HPDE6-E6E7 (cell line): ENCODE measurements at regions not wholly inside any gene's neighbourhood (a gene's known extent, or its start where the extent isn't known, plus 50 kb on each side); places are given as distances from the start of the nearest gene placed in this dataset.
A peak's percentile ranks its signal among the peaks of the same experiment; 100 is the strongest.

Experiments
- DNase-seq: peaks from one replicate; pipeline ENCODE4 v3.0.0; 2011; ENCODE audit warnings: missing footprints; ENCODE audit errors: extremely low spot score

DNA sequence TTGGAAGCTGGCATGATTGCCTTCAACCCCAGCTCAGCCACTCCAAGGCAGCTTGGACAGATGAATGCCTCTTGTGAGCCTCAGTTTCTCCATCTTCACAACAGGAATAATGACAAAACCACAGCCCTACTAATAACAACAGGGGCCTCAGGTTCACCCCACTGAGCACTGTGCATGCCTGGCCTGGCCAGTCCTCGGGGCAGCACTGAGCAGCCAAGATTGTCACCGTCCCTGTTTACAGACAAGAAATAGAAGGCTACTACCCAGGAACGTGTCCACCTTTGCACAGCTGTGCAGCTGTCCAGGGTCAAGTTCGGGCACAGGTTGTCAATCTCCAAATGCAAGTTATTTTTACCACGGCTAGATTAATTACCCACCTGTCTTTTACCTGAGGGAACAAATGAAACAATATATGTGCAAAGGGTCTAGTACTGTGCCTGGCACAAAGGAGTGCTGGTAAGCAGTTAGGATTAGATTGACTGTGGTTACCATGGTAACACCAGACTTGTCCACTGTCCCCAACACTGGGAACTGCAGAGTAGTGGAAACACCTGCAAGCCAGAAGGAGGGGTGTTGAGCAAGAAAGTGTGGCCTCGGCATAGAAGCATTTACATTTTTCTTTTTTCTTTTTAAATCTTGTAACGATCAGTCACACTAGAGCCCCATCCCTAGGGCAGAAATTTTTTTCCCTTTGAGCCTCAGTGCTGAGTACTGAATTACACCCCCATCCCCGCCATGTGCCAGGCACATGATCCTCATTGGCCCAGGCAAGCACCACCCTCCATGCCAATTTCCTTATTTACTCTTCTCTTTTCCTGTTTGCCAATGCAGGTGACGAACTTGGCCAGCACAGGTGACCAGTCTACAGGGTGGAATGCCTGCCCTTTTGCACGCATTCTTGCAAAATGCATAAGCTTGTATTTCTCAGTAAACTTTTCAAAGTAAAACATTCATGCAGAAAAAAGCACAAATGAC is 66.3 kb upstream of the SLC6A6 start:
- DNase-seq = peak; percentile 16

DNA sequence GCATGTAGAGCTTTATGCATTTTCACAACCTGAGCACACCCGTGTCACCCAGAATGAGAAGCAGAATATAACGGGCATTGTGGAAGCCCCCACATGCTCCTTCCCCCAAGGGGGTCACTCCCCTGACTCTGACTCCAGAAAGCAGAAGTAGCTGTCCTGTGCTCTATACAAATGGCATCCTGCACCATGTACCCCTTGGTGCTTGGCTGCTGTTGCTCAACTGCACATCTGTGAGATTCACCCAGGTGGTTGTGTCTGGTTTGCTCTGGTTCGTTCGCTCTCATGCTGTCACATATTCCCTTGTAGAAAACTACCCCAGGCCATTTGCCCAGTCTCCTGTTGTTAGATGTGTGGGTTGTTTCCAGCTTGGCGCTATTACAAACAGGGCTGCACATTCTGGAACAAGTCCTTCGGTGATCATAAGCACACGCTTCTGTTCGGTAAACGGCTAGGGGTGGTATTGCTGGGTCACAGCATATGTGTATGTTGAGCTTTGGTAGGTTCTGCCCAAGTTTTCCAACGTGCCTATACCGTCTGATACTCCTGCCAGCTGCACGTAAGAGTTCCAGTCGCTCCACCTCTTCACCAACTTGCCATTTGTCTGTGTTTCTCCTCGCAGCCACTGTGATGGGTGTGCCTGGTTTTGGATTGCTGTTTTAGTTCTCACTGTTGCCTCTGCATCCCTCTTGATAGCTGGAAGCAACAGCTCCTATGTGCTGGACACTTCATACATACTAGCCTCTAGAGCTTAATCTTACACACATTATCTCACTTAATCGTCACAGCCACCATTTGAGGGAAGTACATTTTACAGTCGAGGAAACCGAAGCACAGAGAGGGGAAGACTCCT is 65.4 kb upstream of the SLC6A6 start:
- DNase-seq = no peak

DNA sequence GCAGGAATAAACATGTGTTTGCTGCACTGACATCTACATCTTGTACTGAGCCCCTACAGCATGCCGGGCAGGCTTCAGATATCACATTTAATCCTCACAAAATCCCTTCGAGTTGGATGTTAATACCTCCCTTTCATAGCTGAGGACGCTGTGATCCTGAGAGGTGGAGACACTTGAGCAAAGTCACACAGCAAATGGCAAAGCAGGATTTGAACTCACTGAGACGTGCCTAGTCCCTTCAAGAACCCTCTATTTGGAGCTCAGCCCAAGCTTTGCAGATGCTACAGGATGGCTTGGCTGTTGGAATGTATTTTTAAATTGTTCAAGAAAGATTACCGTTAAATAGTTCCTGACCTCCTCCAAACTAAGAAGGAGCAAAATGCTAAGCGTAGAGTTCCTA is 64.6 kb upstream of the SLC6A6 start:
- no peak for DNase-seq

DNA sequence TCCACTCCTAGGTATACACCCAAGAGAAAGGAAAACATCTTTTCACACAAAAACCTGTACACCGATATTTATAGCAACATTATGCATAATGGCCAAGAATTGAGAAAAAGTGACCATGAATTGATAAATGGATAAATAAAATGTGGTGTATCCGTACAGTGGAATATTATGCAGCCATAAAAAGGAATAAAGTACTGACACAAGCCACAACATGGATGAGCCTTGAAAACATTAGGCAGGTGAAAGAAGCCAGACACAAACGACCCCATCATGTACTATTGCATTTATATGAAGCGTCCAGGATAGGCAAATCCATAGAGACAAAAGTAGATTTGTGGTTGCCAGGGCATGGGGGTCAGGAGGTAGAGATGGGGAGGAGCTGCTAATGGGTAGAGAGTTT is 64.2 kb upstream of the SLC6A6 start:
- no peak for DNase-seq

DNA sequence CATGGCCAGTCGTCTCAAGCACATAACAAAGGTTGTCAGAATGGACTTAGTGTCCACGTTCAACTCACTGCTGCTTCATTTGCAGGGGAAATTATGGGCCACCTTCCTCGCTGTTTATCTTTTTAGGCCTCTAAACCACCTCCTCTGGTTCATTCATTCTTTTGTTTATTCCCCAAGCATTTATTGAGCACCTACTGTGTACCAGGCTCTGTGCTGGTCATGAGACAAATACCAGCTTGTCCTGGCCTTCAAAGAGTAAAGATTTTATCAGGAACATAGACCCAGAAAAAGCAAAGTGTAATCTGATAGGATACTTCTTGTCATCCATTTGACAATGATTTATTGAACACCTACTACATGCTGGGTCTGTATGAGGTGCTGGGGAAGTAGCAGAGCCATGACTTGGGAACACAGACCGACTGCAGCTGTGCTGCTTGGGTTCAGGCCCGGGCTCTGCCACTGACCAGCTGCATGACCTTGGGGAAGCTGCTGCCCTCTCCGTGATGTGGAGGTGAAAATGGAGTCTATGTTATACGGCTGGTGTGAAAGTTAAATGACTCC is 63.4 kb upstream of the SLC6A6 start:
- no peak for DNase-seq

DNA sequence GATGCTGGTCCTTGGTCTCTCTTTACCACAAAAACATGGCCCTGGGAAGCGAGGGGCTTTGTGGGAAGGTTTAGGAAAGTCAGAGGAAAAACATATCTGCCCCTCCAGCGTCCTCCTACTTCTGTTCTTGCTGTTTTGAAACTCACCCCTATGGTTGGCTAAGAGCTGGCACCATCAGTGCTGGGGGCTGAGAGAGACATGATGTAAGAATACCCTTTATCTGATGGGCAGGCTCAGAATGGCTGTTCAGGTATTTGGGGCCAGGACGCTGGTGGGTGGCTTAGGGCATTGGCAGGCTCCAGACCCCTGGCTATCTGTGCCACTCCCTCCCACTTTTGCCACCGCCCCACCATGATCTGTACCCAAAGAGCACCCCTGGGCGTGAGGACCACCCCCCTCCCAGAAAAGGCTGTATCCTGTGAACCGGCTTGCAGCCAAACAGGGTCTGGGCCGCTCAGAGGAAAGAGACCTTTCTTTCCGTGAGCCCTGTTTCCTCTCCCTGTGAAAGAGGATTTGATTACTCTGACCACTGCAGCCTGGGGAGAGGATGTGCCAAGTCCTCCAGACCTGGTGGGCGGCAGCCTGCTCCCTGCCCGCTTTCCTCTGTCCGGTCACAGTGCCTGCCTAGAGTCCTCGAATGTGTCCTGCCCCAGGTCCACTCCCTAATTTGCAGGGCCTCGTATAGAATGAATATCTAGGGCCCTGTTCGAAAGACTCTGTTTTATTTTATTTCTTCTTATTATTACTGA is 61.3 kb upstream of the SLC6A6 start:
- no peak for DNase-seq

DNA sequence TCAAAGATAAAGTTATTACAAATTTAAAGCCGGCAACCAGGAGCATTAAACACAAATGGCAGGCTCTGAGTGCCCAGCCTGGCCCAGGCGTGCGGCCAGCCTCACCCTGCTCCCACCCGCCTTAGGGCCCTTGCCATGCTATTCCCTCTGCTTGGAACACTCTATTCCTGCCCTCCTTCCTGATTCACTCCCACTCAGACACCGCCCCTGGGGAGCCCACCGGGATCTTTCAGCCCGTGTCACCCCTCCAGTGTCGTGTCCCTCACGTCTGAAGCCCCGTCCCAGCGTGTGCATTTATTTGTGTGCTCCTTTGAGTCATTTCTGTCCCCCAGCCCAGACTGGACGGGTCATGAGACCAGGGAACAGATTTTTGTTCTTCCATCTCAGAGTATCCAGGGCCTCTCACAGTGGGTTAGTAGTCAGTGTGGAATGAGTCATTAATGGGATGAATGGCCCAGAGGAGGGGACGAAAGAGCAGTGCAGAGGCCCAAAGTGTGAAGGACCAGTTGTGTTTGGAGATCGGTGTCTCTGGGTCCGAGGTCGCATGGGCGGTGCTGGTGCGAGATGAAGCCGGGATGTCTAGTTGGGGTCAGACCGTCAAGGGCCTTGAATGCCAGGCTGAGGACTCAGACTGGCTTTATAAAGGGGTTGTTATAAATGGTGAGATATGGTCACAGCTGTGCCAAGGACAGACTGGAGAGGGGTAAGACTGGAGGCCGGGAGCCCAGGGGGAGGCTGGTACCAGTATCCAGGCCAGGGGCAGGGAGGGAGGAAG is 58.9 kb upstream of the SLC6A6 start:
- DNase-seq = no peak

DNA sequence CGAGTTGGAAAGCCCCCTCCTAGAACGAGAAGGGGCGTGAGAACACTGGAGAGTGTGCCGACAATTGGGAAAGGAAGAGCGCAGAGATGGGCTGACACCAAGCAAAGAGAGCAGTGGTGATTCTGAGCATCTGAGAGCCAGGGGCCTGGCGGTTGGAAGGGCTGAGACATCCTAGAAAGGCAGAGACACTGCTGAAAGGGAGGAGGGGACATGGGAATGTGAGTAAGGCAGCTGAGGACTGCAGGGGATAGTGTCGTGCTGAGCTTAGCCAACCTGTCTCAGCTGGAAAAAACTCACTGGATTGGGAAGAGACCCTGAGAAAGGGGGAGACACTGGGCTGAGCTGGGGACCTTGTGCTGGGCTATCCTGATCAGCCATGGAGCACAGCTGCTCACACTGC is 58.1 kb upstream of the SLC6A6 start:
- DNase-seq = no peak

DNA sequence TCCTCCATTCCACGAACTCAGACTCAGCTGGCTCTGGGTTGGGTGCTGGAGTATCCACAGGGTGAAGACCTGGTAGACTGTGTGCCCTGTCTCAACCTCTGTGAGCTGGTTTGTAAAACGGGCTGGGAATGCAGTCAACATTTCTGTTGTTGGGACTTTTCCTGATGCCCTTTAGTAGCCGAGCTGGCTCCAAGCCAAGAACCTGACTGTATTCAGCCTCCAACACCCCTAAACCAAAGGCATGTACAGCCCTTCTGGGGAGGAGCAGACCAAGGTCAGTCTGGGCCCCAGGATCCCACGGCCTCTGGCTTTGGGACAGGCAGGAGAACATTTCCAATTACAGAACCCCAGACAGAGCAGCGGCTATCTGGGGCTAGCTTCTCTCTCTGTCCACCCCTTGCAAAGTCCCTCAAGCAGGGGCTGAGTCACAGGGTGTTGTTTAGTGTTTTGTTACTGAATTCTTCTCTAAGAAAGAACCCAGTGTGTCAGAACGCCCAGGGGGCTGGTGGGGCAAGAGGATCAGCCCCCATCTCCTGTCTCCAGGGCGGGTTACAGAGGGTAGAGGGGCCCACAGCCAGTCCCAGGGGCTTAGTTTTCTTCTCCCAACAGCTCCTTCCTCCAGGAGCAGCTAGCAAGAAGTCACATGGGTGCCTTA is 56.8 kb upstream of the SLC6A6 start:
- peak; percentile 9 for DNase-seq

DNA sequence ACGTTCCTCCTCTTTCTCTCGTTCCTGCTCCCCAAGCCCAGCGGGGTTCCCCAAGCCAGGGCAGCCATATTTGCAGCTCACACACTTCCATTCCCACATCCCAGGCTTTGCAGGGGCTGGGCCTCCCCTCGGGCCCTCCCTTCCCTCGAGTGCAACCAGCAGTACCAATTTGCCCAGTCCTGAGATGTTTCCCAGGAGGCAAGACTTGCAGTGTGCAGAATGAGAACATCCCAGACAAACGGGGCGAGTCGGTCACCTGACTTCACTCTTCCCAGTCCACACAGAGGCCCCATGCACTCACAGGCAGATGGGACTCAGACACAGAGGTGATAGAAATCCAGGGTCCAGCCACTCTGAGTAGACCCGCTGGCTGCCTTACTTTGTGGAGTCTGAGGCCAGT is 56.2 kb upstream of the SLC6A6 start:
- DNase-seq = no peak

DNA sequence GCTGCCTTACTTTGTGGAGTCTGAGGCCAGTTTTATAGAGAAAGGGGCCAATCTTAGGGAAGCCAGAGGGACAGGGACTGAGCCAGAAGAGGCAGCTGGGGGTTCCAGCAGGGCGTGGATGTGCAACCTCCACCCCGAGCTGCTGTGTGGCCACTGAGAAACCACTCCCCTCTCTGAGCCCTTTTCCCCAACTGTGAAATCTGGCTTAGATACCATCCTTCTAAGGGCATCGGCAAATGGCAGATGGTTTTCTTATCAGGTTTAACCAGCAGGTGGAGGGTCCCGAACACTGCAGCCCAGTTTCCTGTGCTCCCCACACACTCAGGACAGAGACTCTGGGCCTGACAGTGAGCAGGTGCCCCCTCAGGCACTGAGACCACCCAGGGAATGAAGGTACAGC is 55.8 kb upstream of the SLC6A6 start:
- DNase-seq = no peak

DNA sequence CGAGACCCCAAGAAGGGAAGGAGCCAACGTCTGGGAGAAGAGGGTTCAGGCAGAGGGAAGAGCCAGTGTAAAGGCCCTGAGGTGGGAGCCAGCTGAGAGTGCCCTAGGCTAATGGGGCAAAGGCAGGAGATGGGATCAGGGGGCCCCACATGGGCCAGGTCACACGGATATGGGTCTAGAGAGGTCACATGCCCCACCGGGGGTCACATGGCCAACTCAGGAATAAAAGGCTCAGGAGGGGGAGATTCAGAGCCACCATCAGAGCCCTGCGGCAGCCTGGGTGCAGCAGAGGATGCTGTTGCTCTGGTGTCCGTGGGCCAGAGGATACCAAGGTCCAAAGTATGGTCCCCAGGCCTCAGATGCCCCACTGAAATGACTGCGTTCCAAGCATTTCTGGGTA is 55.3 kb upstream of the SLC6A6 start:
- no peak for DNase-seq

DNA sequence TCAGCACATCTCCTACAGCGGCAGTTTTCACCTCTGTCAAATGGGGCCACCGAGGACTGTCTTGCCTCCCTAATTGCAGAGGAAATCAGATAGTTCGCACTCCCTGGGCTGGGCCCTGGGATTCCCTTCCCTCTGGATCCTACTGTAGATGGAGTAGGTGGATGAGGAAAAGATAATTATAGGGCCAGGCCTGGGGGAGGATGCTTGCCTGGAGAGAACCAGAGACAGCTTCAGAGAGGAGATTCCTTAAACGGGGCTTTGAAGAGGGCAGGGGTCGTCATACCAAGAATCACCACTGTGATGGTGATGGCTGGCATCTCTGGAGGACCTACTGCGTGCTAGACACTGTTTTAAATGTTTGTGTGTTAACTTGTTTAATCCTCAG is 50.8 kb upstream of the SLC6A6 start:
- no peak for DNase-seq

DNA sequence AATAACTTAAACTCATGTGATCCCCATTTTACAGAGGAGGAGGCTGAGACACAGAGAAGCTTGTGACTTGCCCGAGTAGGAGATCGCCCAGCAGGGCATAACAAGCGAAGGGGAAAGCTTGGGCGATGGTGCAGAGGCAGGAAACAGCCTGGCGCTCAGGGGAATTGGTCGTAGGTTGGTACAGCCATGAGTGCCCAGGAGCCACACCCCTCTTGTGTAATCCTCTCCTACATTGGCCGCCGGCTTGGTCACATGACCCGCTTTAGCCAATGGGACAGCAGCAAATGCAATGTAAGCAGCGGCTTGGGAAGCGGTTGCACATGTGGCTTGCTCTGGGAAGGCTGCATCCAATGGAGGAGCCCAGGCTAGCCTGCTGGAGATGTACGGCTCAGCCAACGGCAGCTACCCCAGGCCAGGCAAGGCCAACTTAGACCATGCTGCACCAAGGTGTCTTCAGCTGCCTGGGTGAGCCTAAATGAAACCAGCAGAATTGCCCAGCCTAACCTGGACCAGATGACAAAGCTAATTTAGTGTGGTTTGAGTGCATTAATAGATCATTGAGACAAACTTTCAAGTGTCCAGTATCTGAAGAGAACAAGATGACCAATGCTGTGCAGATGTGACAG is 50.3 kb upstream of the SLC6A6 start:
- no peak for DNase-seq
